ENCODE measurements at regions not wholly inside any gene's neighbourhood (a gene's known extent, or its start where the extent isn't known, plus 50 kb on each side); places are given as distances from the start of the nearest gene placed in this dataset.

- DNase-seq, result no peak
Observed at GRCh38 chr5:93158841-93159240, 422.2 kb downstream of the NR2F1-AS1 start.

- DNase-seq, result no peak
Observed at GRCh38 chr5:93156566-93156965, 424.5 kb downstream of the NR2F1-AS1 start.

- no peak for DNase-seq
Observed at GRCh38 chr5:93154535-93154934, 426.5 kb downstream of the NR2F1-AS1 start.

GRCh38 chr5:93153461-93153860 lies 427.6 kb downstream of the NR2F1-AS1 start:
- no peak for DNase-seq

- DNase-seq, result no peak
Observed at GRCh38 chr5:93151896-93152295, 429.1 kb downstream of the NR2F1-AS1 start.

- no peak for DNase-seq
Observed at GRCh38 chr5:93151121-93151520, 429.9 kb downstream of the NR2F1-AS1 start.

GRCh38 chr5:93150311-93151012 lies 430.6 kb downstream of the NR2F1-AS1 start:
- no peak for DNase-seq

- no peak for DNase-seq
Observed at GRCh38 chr5:93145767-93146166, 435.3 kb downstream of the NR2F1-AS1 start.

- DNase-seq, result no peak
Observed at GRCh38 chr5:93145019-93145418, 436.0 kb downstream of the NR2F1-AS1 start.

GRCh38 chr5:93141969-93142368 lies 439.1 kb downstream of the NR2F1-AS1 start:
- no peak for DNase-seq

- no peak for DNase-seq
Observed at GRCh38 chr5:93130624-93131490, 450.2 kb downstream of the NR2F1-AS1 start.

- DNase-seq, result no peak
Observed at GRCh38 chr5:93126634-93127033, 454.4 kb downstream of the NR2F1-AS1 start.

GRCh38 chr5:93123127-93123526 lies 457.9 kb downstream of the NR2F1-AS1 start:
- DNase-seq, result no peak

- no peak for DNase-seq
Observed at GRCh38 chr5:93122446-93122845, 458.6 kb downstream of the NR2F1-AS1 start.

- DNase-seq, result no peak
Observed at GRCh38 chr5:93120771-93121170, 460.2 kb downstream of the NR2F1-AS1 start.

- no peak for DNase-seq
Observed at GRCh38 chr5:93120051-93120450, 461.0 kb downstream of the NR2F1-AS1 start.

- DNase-seq, result no peak
Observed at GRCh38 chr5:93117751-93118531, 463.1 kb downstream of the NR2F1-AS1 start.

- peak in 1 of 2 experiments; percentile 7 for DNase-seq
Observed at GRCh38 chr5:93107805-93108520, 473.1 kb downstream of the NR2F1-AS1 start.

GRCh38 chr5:93107141-93107540 lies 473.9 kb downstream of the NR2F1-AS1 start:
- DNase-seq, result no peak

GRCh38 chr5:93101661-93102060 lies 479.4 kb downstream of the NR2F1-AS1 start:
- no peak for DNase-seq

- no peak for DNase-seq
Observed at GRCh38 chr5:93100976-93101375, 480.0 kb downstream of the NR2F1-AS1 start.

- DNase-seq, result no peak
Observed at GRCh38 chr5:93100428-93100827, 480.6 kb downstream of the NR2F1-AS1 start.

- DNase-seq, result no peak
Observed at GRCh38 chr5:93099902-93100347, 481.1 kb downstream of the NR2F1-AS1 start.
